GM12872 (cell line): ENCODE measurements at regions not wholly inside any gene's neighbourhood (a gene's known extent, or its start where the extent isn't known, plus 50 kb on each side); places are given as distances from the start of the nearest gene placed in this dataset.

Experiments used
- TF ChIP-seq, protein P1 (sequence below): IDR thresholded peaks from 3 replicates; pipeline ENCODE4 v1.5.1; 2011; ENCODE audit warnings: low read depth, mild to moderate bottlenecking, low read length, moderate library complexity; ENCODE audit not compliant: insufficient read depth

GRCh38 chr2:150140777-150141176, 346.7 kb downstream of the RND3 start:
- TF ChIP-seq, protein P1, sequence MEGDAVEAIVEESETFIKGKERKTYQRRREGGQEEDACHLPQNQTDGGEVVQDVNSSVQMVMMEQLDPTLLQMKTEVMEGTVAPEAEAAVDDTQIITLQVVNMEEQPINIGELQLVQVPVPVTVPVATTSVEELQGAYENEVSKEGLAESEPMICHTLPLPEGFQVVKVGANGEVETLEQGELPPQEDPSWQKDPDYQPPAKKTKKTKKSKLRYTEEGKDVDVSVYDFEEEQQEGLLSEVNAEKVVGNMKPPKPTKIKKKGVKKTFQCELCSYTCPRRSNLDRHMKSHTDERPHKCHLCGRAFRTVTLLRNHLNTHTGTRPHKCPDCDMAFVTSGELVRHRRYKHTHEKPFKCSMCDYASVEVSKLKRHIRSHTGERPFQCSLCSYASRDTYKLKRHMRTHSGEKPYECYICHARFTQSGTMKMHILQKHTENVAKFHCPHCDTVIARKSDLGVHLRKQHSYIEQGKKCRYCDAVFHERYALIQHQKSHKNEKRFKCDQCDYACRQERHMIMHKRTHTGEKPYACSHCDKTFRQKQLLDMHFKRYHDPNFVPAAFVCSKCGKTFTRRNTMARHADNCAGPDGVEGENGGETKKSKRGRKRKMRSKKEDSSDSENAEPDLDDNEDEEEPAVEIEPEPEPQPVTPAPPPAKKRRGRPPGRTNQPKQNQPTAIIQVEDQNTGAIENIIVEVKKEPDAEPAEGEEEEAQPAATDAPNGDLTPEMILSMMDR: no peak

DNA sequence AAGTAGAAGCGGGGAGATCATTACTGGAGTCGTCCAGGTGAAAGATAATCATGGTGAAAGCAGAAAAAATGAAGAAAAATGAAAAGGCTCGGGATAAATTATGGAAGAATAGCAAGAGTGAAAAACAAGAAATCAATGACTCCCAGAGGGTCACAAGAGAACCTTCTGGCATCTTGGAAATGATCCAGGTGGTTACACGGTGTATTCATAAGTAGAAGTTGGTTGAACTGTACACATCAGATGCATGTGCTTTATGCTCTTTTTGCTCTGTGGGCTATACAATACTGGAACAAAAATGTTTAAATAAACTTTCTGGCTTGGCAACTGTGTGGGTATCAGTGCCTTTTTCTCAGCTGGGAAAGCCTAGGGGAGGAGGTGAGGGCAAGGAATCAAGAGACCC, 348.9 kb downstream of the RND3 start:
- TF ChIP-seq, protein P1: no peak

- TF ChIP-seq, protein P1: no peak
Observed at GRCh38 chr2:150137338-150138069, 350.0 kb downstream of the RND3 start.

GRCh38 chr2:150136893-150137292, 350.6 kb downstream of the RND3 start:
- TF ChIP-seq, protein P1: no peak

DNA sequence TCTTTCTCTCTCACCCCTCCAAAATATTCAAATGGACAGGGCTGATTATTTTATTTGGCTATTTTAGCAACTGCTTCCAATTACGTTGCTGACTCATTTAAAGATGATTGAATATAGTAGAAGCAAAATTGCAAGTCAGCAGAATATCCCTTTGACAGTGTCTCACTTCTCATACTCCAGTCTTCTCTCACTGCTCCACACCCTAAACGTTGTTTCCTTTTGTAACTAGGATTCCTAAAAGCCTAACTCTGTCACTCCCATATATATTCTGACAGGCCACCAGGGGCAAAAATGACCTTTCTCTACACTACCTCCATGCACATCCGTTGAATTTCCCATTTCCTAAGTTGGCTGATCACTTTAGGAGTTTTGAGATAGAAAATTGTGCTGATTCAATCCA, 351.1 kb downstream of the RND3 start:
- TF ChIP-seq, protein P1: no peak

DNA sequence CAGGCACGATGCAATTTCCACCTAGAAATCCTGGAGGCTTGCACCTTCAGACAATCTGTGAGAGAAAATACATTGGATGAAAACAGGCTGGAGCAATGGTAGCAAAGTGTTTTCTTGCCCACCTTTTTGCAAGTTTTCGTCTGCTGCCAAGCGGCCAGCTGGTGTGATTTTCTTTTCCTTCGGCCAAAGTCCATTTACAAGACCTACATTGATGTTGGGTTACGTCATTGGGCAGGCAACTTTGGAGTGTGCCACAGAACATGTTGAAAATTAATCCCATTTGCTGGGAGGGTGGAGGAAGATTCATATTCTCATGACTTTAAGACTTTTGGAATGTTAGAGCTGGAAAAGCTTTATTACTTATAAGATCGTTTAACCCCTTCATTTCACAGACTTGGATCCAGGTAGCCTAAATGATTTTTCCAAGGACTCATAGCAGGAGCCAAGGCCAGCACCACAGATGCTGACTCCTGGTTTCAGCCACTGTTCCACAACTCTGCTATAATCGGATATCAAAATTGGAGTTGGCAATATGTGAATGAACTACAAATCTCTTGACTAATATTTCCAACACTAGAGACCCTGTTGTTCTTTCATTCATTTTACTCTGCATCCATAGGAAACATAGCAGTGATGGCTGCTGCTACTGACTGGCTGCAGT, 352.1 kb downstream of the RND3 start:
- TF ChIP-seq, protein P1: no peak

GRCh38 chr2:150134223-150134857, 353.1 kb downstream of the RND3 start:
- TF ChIP-seq, protein P1: no peak
